ENCODE measurements at regions not wholly inside any gene's neighbourhood (a gene's known extent, or its start where the extent isn't known, plus 50 kb on each side); places are given as distances from the start of the nearest gene placed in this dataset.
"Not testable (repeated sequence)": the region's sequence is repeated elsewhere in the genome, so short reads cannot be mapped to it uniquely, and the experiment has no call there.

DNA sequence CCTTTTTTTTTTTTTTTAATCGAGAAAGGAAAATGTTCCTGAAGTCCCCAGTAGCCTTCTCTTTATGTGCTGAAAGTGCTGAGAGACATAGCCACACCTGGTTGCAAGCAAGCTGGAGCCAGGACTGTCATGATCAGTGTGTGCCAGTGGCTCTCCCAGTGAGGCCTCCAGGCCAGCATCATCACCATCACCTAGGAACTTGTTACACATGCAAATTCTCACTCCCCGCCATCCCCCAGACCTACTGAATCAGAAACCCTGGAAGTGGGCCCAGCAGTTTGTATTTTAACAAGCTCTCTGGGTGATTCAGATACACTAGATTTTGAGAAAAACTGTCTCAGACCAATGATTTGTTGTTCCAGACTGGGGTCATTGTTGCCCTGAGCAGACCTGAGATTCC, 181.9 kb upstream of the GLRA1 start:
- DNase-seq = no peak

GRCh38 chr5:152105085-152105484, 180.4 kb upstream of the GLRA1 start:
- DNase-seq = no peak

GRCh38 chr5:152104211-152104610, 179.6 kb upstream of the GLRA1 start:
- DNase-seq = no peak

DNA sequence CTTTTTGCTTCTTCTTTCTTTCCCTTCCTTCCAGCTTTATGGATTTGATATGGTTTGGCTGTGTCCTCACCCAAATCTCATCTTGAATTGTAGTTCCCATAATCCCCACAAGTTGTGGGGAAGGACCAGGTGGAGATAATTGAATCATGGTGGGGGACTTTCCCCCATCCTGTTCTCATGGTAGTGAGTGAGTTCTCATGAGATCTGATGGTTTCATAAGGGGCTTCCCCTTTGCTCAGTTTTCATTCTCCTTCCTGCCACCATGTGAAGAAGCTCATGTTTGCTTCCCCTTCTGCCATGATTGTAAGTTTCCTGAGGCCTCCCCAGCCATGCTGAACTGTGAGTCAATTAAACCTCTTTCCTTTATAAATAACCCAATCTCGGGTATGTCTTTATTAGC, 178.3 kb upstream of the GLRA1 start:
- not testable (repeated sequence) for DNase-seq

DNA sequence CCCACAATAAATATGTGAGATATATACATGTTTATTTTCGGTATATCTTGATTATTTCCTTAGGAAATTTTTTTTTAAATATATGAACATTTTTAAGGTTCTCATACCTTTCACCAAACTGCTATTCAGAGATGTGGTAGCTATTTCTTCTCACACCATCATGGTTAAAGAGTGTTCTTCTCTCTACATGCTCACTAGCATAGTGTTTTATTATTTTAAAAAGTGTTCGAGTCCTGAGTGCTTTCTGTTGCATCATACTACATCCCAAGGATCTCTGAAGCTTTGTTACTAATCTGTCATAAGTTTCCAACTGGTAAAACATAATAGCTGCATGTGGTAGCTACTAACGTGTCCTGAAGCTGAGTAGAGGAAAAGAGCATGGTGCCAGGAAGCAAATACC, 177.4 kb upstream of the GLRA1 start:
- no peak for DNase-seq

- DNase-seq = no peak
Measured at GRCh38 chr5:152100462-152100861, 175.8 kb upstream of the GLRA1 start.

- DNase-seq = no peak
Measured at GRCh38 chr5:152097128-152097527, 172.5 kb upstream of the GLRA1 start.

GRCh38 chr5:152094716-152095115, 170.1 kb upstream of the GLRA1 start:
- no peak for DNase-seq

DNA sequence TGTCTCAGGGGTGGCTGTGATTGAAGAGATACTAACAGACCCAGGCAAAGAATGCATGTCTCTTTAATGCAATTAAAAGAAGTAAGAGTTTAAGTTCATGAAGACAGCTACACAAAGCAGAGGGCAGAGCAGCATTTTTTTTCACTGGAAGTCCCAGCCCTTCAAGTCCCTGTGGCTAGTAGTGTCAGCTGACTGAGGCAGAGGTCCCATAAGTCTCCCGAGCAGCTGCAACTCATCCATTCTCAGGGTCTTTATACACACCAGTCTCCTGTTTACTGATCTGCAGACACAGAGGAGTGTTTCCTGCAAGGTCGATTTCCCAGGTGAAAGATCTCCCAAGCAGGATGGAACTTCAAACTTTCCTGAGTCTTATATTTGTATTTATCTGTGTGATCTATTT, 169.4 kb upstream of the GLRA1 start:
- no peak for DNase-seq

- DNase-seq = no peak
Measured at GRCh38 chr5:152092580-152092979, 167.9 kb upstream of the GLRA1 start.

GRCh38 chr5:152089644-152090043, 165.0 kb upstream of the GLRA1 start:
- DNase-seq = no peak

- no peak for DNase-seq
Measured at GRCh38 chr5:152086668-152087067, 162.0 kb upstream of the GLRA1 start.

DNA sequence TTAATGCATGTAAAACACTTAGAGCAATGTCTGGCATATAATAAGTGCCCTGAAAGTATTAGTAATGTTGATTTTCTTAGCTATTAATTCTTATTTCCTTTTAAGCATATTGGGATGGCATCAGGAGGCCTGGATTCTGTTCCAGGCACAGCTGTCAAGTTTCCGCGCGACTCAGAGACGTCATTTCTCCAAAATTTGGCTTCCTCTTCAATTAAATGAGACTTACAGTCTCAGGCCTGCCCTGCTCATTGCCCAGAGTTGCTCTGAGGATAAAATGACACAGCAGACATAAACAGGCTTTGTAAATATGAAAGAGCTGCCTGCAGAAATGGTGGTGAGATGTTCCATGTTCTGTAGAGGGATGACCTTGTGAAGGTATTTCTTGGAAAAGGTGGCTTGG, 159.8 kb upstream of the GLRA1 start:
- DNase-seq = no peak

- no peak for DNase-seq
Measured at GRCh38 chr5:152083231-152083630, 158.6 kb upstream of the GLRA1 start.

- DNase-seq = no peak
Measured at GRCh38 chr5:152072091-152072490, 147.4 kb upstream of the GLRA1 start.

GRCh38 chr5:152070591-152070990, 145.9 kb upstream of the GLRA1 start:
- no peak for DNase-seq

- DNase-seq = no peak
Measured at GRCh38 chr5:152066784-152067183, 142.1 kb upstream of the GLRA1 start.

DNA sequence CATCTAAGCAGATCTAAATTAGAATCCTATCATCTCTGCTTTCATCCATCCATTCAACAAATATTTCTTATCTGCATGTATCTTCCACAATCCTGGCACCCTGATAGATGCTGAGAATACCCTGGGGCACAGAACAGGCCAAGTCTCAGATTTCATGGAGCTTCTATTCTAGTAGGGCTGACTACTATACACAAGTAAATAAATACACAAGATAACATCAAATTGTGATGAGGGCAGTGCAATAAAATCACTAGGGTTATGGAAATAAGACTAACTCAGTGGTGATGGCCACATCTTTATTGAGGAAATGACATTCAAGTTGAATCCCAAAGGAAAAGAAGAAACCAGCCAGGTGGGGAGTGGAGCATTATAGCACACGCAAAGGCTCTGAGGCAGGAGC, 138.4 kb upstream of the GLRA1 start:
- no peak for DNase-seq

DNA sequence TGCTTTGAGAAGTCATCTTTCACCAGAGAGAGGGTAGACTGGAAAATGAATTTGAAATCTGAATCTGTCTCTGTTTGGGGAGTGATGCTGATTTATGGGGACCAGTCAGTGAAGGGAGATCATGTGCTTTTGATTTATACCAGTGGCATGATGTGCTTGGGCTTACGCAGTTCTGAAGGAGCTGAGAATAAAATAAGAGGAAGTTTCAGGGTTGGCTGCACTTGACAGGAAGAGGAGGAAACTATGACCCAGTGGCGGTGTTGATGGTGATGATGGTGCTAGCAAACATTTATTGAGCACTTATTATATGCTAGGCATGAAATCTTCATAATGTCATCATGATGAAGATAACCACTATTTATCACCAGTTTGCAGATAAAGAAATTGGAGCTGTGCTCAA, 136.4 kb upstream of the GLRA1 start:
- DNase-seq = no peak

- no peak for DNase-seq
Measured at GRCh38 chr5:152058267-152058666, 133.6 kb upstream of the GLRA1 start.

DNA sequence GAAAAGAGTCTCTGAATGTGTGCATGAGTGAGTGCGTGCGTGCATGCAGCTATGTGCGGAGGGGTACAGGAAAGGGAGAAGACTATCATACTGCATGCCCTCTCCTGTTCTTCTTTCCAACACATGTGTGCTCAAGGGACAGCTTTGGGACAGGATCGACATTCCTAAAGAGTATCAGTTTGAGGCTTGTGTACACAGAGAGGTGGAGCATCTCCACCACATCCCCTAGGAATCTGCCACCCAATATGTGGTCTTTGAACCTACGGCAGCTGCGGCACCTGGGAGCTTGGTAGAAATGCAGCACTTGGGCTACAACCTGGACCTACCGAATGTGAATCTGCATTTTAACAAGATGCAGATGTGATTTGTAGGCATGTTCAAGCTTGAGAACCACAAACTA, 132.3 kb upstream of the GLRA1 start:
- no peak for DNase-seq

DNA sequence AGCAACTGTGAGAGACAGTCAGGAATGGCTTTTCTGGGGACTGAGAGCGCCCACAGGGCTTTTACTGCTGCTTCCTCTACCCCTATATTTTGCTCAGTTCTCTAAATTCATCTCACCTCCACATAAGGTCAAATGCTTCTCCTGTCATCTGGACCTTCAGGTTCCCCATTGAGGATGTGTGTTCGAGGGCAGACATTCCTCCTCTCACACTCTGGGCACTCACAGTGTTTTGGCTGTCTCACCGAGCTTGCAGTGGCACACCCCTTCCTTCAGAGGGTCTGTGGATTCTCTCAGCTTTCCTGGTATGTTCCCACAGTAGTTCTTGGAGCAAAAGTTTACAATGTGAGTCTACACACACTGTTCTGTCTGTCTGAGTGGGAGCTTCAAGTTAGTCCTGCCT, 127.8 kb upstream of the GLRA1 start:
- DNase-seq = no peak

- DNase-seq = no peak
Measured at GRCh38 chr5:152051499-152052454, 127.1 kb upstream of the GLRA1 start.

GRCh38 chr5:152046361-152046760, 121.7 kb upstream of the GLRA1 start:
- DNase-seq = no peak
